Upper lobe of left lung (tissue), 6 donors: ENCODE measurements at regions not wholly inside any gene's neighbourhood (a gene's known extent, or its start where the extent isn't known, plus 50 kb on each side); places are given as distances from the start of the nearest gene placed in this dataset.

ENCODE experiments used
- ATAC-seq, 2 donors: fragments of 200-7000 bp; cut with Tn5 transposase; one replicate each; pipeline ENCODE4 v1.9.1; 2022; ENCODE audit warnings: mild to moderate bottlenecking in 2 of 2, moderate library complexity in 2 of 2; ENCODE audit not compliant: low FRiP score in 2 of 2
- DNase-seq, 2 donors: peaks; one replicate each; pipeline ENCODE4 v3.0.0-alpha.2; 2019 to 2020
- H3K27ac ChIP-seq, 4 donors: fragments of 200-600 bp; sonication (generic); one replicate each; pipeline ENCODE4 v1.5.1; 2016 to 2019
- H3K27me3 ChIP-seq, 4 donors: fragments of 200-600 bp; sonication (generic); one replicate each; pipeline ENCODE4 v1.5.1; 2017 to 2019
- H3K36me3 ChIP-seq, 4 donors: fragments of 200-600 bp; sonication (generic); one replicate each; pipeline ENCODE4 v1.5.1; 2016 to 2019
- H3K4me1 ChIP-seq, 4 donors: fragments of 200-600 bp; sonication (generic); one replicate each; pipeline ENCODE4 v1.5.1; 2018 to 2019
- H3K4me3 ChIP-seq, 4 donors: fragments of 200-600 bp; sonication (generic); one replicate each; pipeline ENCODE4 v1.5.1; 2017 to 2019; ENCODE audit warnings: mild to moderate bottlenecking in 2 of 4, moderate library complexity in 1 of 4
- H3K9me3 ChIP-seq, 4 donors: fragments of 200-600 bp; sonication (generic); one replicate each; pipeline ENCODE4 v1.5.1; 2018 to 2019
- EP300 ChIP-seq, 4 donors: sonication (generic); formaldehyde crosslinking; IDR thresholded peaks; one replicate each; pipeline ENCODE4 v1.5.1; 2017; ENCODE audit warnings: antibody characterized with exemption in 4 of 4, control low read depth in 2 of 4
- POLR2A ChIP-seq, 4 donors: fragments of 450-650 bp; IDR thresholded peaks; one replicate each; pipeline ENCODE4 v1.5.1; 2016 to 2017; ENCODE audit warnings: antibody characterized with exemption in 4 of 4, mild to moderate bottlenecking in 2 of 4
- POLR2AphosphoS5 ChIP-seq, 2 donors: sonication (generic); formaldehyde crosslinking; IDR thresholded peaks; one replicate each; pipeline ENCODE4 v1.5.1; 2017; ENCODE audit warnings: antibody characterized with exemption in 2 of 2
- WGBS, 2 donors: methylation state at CpG; one replicate each; pipeline ENCODE4 v1.1.5; 2017 to 2018; 5-methylcytosine and 5-hydroxymethylcytosine counted together
- TF ChIP-seq, protein P1 (sequence below), 6 experiments: fragments of 450-650 bp in 4 of 6; fragments of 200-600 bp in 2 of 6; sonication (generic) in 2 of 6; IDR thresholded peaks; one replicate each; pipeline ENCODE4 v1.5.1; 2016 to 2019; ENCODE audit warnings: antibody characterized with exemption in 6 of 6
- donor health status: DM: no; HTN: no; CAD: no; lungs with moderate emphysema.
- donor health status: DM: no; HTN: yes; CAD: no; lungs with severe emphysema.

DNA sequence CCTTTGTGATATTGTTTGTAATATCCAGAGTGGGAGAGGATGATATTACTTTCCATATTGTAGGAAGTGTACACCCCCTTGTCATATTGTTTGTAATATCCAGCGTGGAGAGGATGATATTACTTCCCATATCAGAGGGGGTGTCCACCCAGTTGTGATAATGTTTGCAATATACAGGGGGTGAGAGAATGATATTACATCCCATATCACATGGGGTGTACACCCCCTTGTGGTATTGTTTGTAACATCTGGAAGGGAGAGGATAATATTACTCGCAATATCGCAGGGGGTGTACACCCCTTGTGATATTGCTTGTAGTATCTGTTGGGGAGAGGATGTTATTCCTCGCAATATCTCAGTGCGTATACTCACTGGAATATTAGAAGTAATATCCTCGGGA, 61.5 kb downstream of the PRSS23 start:
- DNase-seq: no peak
- Histone ChIP-seq H3K36me3 (no peaks in the 10 kb centered on the region), H3K4me1 (no peaks in the 10 kb centered on the region), H3K27ac (no peak overlapping the region), H3K9me3 (no peaks in the 10 kb centered on the region), H3K4me3 (no peak overlapping the region), H3K27me3 (no peaks in the 10 kb centered on the region)
- WGBS, 2 donors: 85 to 91% methylated on average over 6 of the region's 6 CpGs
- ATAC-seq: no peak
- TF ChIP-seq, protein P1, sequence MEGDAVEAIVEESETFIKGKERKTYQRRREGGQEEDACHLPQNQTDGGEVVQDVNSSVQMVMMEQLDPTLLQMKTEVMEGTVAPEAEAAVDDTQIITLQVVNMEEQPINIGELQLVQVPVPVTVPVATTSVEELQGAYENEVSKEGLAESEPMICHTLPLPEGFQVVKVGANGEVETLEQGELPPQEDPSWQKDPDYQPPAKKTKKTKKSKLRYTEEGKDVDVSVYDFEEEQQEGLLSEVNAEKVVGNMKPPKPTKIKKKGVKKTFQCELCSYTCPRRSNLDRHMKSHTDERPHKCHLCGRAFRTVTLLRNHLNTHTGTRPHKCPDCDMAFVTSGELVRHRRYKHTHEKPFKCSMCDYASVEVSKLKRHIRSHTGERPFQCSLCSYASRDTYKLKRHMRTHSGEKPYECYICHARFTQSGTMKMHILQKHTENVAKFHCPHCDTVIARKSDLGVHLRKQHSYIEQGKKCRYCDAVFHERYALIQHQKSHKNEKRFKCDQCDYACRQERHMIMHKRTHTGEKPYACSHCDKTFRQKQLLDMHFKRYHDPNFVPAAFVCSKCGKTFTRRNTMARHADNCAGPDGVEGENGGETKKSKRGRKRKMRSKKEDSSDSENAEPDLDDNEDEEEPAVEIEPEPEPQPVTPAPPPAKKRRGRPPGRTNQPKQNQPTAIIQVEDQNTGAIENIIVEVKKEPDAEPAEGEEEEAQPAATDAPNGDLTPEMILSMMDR (IDR thresholded peaks at IDR 0.05): no peak

DNA sequence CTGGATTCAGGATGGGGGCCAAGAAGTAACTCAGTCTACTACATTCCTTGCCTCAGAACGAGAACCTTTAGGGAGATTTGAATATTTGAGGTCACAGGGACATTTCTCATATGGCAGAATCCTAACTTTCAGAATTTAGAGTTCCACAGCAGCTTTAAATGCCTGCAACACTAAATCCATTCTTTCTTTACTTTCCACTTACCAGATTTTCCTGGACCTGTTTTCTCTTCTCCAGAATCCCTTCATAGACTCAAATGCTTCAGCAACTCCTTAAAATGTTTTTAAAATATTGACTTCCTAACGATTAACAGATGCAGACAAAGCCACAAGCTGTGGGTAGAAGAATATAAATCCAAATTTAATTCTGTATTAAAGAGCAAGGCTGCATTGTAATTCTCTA, 63.1 kb downstream of the PRSS23 start:
- DNase-seq: no peak
- TF ChIP-seq, protein P1 (IDR thresholded peaks at IDR 0.05): no peak
- TF ChIP-seq POLR2A (IDR thresholded peaks at IDR 0.05) (no peak), EP300 (IDR thresholded peaks at IDR 0.05) (no peak), POLR2AphosphoS5 (IDR thresholded peaks at IDR 0.05) (no peak)
- Histone ChIP-seq H3K36me3 (no peaks in the 10 kb centered on the region), H3K4me3 (no peak overlapping the region), H3K27me3 (no peaks in the 10 kb centered on the region), H3K9me3 (no peaks in the 10 kb centered on the region), H3K27ac (no peak overlapping the region), H3K4me1 (no peaks in the 10 kb centered on the region)
- no peak for ATAC-seq
- WGBS, 2 donors: 67 to 74% methylated on average over 1 to 2 of the region's 2 CpGs

DNA sequence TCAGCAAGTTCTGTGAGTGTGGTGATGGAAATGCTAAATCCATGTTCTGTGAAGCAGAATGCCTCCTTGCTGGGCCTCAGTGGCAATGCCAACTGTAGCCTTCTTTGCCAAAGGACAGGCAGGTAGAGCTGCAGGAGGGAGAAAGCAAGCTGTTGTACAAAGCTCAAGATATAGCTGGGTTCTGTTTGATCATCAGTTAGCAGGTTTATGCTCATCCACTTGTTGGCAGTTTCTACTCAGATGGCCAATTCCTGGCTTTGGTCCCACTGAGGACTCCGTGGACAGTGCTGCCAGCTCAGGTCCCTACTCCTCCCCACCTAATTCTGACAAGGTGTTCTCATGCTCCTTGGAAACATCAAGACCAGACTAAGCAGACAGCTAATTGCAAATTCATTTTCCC, 65.1 kb downstream of the PRSS23 start:
- WGBS, 2 donors: 86 to 90% methylated on average over 1 of the region's 1 CpG
- Histone ChIP-seq H3K27me3 (no peaks in the 10 kb centered on the region), H3K9me3 (no peaks in the 10 kb centered on the region), H3K27ac (no peak overlapping the region), H3K36me3 (no peaks in the 10 kb centered on the region), H3K4me1 (peaks cover 0 to 3% (median 0%) of the 10 kb centered on the region in 4 donors), H3K4me3 (no peak overlapping the region)
- DNase-seq (no peak), ATAC-seq (no peak)
- TF ChIP-seq EP300 (IDR thresholded peaks at IDR 0.05) (no peak), POLR2AphosphoS5 (IDR thresholded peaks at IDR 0.05) (no peak), POLR2A (IDR thresholded peaks at IDR 0.05) (no peak)
- TF ChIP-seq, protein P1 (IDR thresholded peaks at IDR 0.05): no peak

DNA sequence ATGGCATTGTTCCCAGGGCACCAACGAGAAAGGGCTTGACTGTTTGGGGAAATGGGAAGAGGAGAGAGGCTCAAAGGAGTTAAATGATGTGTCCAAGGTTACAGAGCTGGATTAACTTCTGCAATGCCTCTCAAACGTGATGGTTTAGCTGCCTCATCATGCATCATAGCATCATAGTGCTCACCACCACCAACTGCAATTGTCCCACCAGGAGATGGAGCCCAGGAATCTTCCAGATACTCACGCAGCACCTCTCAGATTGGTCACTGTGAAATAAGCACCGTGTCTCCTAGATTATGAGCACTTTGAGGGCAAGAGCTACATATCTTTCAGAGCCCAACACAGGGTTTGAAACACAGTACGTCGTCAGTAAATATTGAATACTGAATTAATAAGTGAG, 69.2 kb downstream of the PRSS23 start:
- 41 to 46% methylated on average over 6 of the region's 6 CpGs for WGBS, 2 donors
- ATAC-seq: no peak
- Histone ChIP-seq H3K4me1 (peaks cover 0 to 9% (median 1%) of the 10 kb centered on the region in 4 donors), H3K4me3 (no peak overlapping the region), H3K27me3 (no peaks in the 10 kb centered on the region), H3K9me3 (no peaks in the 10 kb centered on the region), H3K36me3 (no peaks in the 10 kb centered on the region), H3K27ac (no peak overlapping the region)
- DNase-seq: no peak
- TF ChIP-seq POLR2A (IDR thresholded peaks at IDR 0.05) (no peak), POLR2AphosphoS5 (IDR thresholded peaks at IDR 0.05) (no peak), EP300 (IDR thresholded peaks at IDR 0.05) (no peak)
- TF ChIP-seq, protein P1 (IDR thresholded peaks at IDR 0.05): no peak

DNA sequence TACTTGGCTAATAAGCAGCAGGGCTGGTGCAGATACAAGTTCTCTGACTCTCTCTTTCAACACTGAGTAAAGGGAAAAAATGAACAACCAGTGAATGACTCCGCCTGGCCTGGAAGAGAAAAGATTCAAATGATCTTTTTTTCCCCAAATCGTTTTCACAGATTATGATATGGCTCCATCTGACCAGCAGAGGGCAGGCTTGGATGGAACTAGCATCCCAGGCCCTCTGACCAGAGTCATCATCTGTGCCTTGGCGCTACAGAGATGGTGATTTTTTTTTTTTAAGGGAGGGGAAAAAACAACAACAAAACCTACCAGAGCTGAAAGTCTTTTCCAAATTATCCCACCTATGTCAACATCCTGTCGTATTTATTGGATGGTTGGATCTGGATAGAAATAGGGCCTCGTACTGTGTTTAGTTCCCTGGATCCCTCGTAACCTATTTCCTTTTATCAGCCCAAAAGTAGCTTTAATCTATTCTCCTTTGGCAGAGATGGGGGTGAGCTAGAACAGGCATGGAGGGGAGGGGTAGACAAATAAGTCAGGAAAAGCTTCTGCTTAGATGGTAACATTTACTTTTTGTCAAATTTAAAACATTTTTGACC, 69.7 kb downstream of the PRSS23 start:
- no peaks in the 10 kb centered on the region for H3K9me3 ChIP-seq
- H3K4me1 ChIP-seq: peaks cover 0 to 9% (median 1%) of the 10 kb centered on the region in 4 donors
- no peaks in the 10 kb centered on the region for H3K36me3 ChIP-seq
- WGBS, 2 donors: 34 to 40% methylated on average over 6 of the region's 6 CpGs
- DNase-seq (peak in 1 of 2 donors; percentile 46), ATAC-seq (peak; percentile 76 to 91)
- H3K27me3 ChIP-seq: no peaks in the 10 kb centered on the region
- no peak overlapping the region for H3K27ac ChIP-seq
- no peak for TF ChIP-seq POLR2AphosphoS5 (IDR thresholded peaks at IDR 0.05)
- TF ChIP-seq, protein P1 (IDR thresholded peaks at IDR 0.05): peak; percentile 38 to 80 (median 56)
- no peak for TF ChIP-seq POLR2A (IDR thresholded peaks at IDR 0.05)
- TF ChIP-seq EP300 (IDR thresholded peaks at IDR 0.05): no peak
- no peak overlapping the region for H3K4me3 ChIP-seq
